IMR-90 (cell line): ENCODE measurements at regions not wholly inside any gene's neighbourhood (a gene's known extent, or its start where the extent isn't known, plus 50 kb on each side); places are given as distances from the start of the nearest gene placed in this dataset.

Source experiments
- BHLHE40 ChIP-seq: fragments of 150-350 bp; IDR thresholded peaks from 2 replicates; pipeline ENCODE4 v1.6.1; 2016; ENCODE audit warnings: mild to moderate bottlenecking, low read depth, low read length
- CEBPB ChIP-seq: IDR thresholded peaks from 2 replicates; pipeline ENCODE4 v1.6.1; 2012; ENCODE audit warnings: low read depth, low read length, improper control_type of control experiment
- MXI1 ChIP-seq: IDR thresholded peaks from 2 replicates; pipeline ENCODE4 v1.6.1; 2012; ENCODE audit warnings: low read depth, mild to moderate bottlenecking, low read length, moderate library complexity, borderline replicate concordance
- NFE2L2 ChIP-seq: fragments of 150-350 bp; IDR thresholded peaks from 2 replicates; pipeline ENCODE4 v1.6.1; 2016; ENCODE audit warnings: low read depth, mild to moderate bottlenecking, low read length
- POLR2A ChIP-seq: IDR thresholded peaks from 2 replicates; pipeline ENCODE4 v1.6.1; 2012; ENCODE audit warnings: mild to moderate bottlenecking, low read depth, low read length
- TF ChIP-seq, protein P1 (sequence below): conservative IDR thresholded peaks from 2 replicates; pipeline ENCODE4 v1.5.1; 2012; ENCODE audit warnings: mild to moderate bottlenecking, low read depth, low read length, improper control_type of control experiment

GRCh38 chr4:24328310-24328709 lies 256.0 kb downstream of the DHX15 start:
- TF ChIP-seq, protein P1, sequence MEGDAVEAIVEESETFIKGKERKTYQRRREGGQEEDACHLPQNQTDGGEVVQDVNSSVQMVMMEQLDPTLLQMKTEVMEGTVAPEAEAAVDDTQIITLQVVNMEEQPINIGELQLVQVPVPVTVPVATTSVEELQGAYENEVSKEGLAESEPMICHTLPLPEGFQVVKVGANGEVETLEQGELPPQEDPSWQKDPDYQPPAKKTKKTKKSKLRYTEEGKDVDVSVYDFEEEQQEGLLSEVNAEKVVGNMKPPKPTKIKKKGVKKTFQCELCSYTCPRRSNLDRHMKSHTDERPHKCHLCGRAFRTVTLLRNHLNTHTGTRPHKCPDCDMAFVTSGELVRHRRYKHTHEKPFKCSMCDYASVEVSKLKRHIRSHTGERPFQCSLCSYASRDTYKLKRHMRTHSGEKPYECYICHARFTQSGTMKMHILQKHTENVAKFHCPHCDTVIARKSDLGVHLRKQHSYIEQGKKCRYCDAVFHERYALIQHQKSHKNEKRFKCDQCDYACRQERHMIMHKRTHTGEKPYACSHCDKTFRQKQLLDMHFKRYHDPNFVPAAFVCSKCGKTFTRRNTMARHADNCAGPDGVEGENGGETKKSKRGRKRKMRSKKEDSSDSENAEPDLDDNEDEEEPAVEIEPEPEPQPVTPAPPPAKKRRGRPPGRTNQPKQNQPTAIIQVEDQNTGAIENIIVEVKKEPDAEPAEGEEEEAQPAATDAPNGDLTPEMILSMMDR: no peak
- no peak for TF ChIP-seq POLR2A
- TF ChIP-seq BHLHE40: no peak
- TF ChIP-seq MXI1: no peak
- no peak for TF ChIP-seq CEBPB
- no peak for TF ChIP-seq NFE2L2
